ENCODE measurements at regions not wholly inside any gene's neighbourhood (a gene's known extent, or its start where the extent isn't known, plus 50 kb on each side); places are given as distances from the start of the nearest gene placed in this dataset.
A peak's percentile ranks its signal among the peaks of the same experiment; 100 is the strongest.

- no peak for DNase-seq
- Mint-ChIP-seq H3K4me1 (peaks cover 17% of the 10 kb centered on the region), H3K36me3 (ENCODE audit: low read depth) (no peaks in the 10 kb centered on the region), H3K27ac (no peak overlapping the region), H3K9me3 (no peaks in the 10 kb centered on the region), H3K27me3 (ENCODE audit: low read depth, poor library complexity) (peaks cover 8% of the 10 kb centered on the region), H3K4me3 (no peak overlapping the region)
- TF ChIP-seq CTCF (IDR thresholded peaks at IDR 0.05), result no peak
These were observed 50.3 kb upstream of the OSBPL11 start for GRCh38 chr3:125645616-125646015.

GRCh38 chr3:125646581-125646980, 51.3 kb upstream of the OSBPL11 start:
- Mint-ChIP-seq H3K27me3 (ENCODE audit: low read depth, poor library complexity) (peaks cover 8% of the 10 kb centered on the region), H3K9me3 (no peaks in the 10 kb centered on the region), H3K4me3 (no peak overlapping the region), H3K36me3 (ENCODE audit: low read depth) (no peaks in the 10 kb centered on the region), H3K4me1 (peaks cover 26% of the 10 kb centered on the region), H3K27ac (no peak overlapping the region)
- no peak for TF ChIP-seq CTCF (IDR thresholded peaks at IDR 0.05)
- no peak for DNase-seq

GRCh38 chr3:125647318-125648014, 52.2 kb upstream of the OSBPL11 start:
- no peaks in the 10 kb centered on the region for H3K36me3 Mint-ChIP-seq (ENCODE audit: low read depth)
- H3K4me1 Mint-ChIP-seq, result peaks cover 30% of the 10 kb centered on the region
- peak overlapping the region; percentile 58 for H3K27ac Mint-ChIP-seq
- no peak for TF ChIP-seq CTCF (IDR thresholded peaks at IDR 0.05)
- no peaks in the 10 kb centered on the region for H3K9me3 Mint-ChIP-seq
- H3K27me3 Mint-ChIP-seq (ENCODE audit: low read depth, poor library complexity), result peaks cover 8% of the 10 kb centered on the region
- DNase-seq, result no peak
- no peak overlapping the region for H3K4me3 Mint-ChIP-seq

GRCh38 chr3:125651244-125651643, 55.9 kb upstream of the OSBPL11 start:
- H3K4me3 Mint-ChIP-seq, result no peak overlapping the region
- no peaks in the 10 kb centered on the region for H3K9me3 Mint-ChIP-seq
- TF ChIP-seq CTCF (IDR thresholded peaks at IDR 0.05), result no peak
- DNase-seq, result no peak
- peaks cover 15% of the 10 kb centered on the region for H3K4me1 Mint-ChIP-seq
- no peaks in the 10 kb centered on the region for H3K36me3 Mint-ChIP-seq (ENCODE audit: low read depth)
- peaks cover 6% of the 10 kb centered on the region for H3K27me3 Mint-ChIP-seq (ENCODE audit: low read depth, poor library complexity)
- peak overlapping the region; percentile 22 for H3K27ac Mint-ChIP-seq

- no peak for TF ChIP-seq CTCF (IDR thresholded peaks at IDR 0.05)
These were observed 57.1 kb upstream of the OSBPL11 start for GRCh38 chr3:125652349-125652748.

GRCh38 chr3:125654526-125654925, 59.2 kb upstream of the OSBPL11 start:
- TF ChIP-seq CTCF (IDR thresholded peaks at IDR 0.05), result no peak
- H3K4me1 Mint-ChIP-seq, result peaks cover 15% of the 10 kb centered on the region
- no peaks in the 10 kb centered on the region for H3K36me3 Mint-ChIP-seq (ENCODE audit: low read depth)

More at GRCh38 chr3:125652349-125652748, 57.1 kb upstream of the OSBPL11 start:
- Mint-ChIP-seq H3K27me3 (ENCODE audit: low read depth, poor library complexity) (peaks cover 6% of the 10 kb centered on the region), H3K27ac (no peak overlapping the region), H3K4me3 (no peak overlapping the region), H3K9me3 (no peaks in the 10 kb centered on the region), H3K36me3 (ENCODE audit: low read depth) (no peaks in the 10 kb centered on the region), H3K4me1 (peaks cover 15% of the 10 kb centered on the region)
- DNase-seq, result no peak

More at GRCh38 chr3:125654526-125654925, 59.2 kb upstream of the OSBPL11 start:
- Mint-ChIP-seq H3K4me3 (no peak overlapping the region), H3K27ac (no peak overlapping the region), H3K27me3 (ENCODE audit: low read depth, poor library complexity) (peaks cover 3% of the 10 kb centered on the region), H3K9me3 (peaks cover under 1% of the 10 kb centered on the region)
- DNase-seq, result no peak

Measured in nephron progenitor cell (in vitro differentiated cells).